ENCODE measurements at regions not wholly inside any gene's neighbourhood (a gene's known extent, or its start where the extent isn't known, plus 50 kb on each side); places are given as distances from the start of the nearest gene placed in this dataset.
"Not testable (repeated sequence)": the region's sequence is repeated elsewhere in the genome, so short reads cannot be mapped to it uniquely, and the experiment has no call there.

- not testable (repeated sequence) for FAIRE-seq; DNase-seq (ENCODE audit: insufficient read length)
Observed at GRCh38 chr1:234785922-234786321, 175.9 kb upstream of the IRF2BP2 start.

GRCh38 chr1:234785471-234785919, 175.5 kb upstream of the IRF2BP2 start:
- FAIRE-seq; DNase-seq (ENCODE audit: insufficient read length): not testable (repeated sequence)

GRCh38 chr1:234784108-234784507, 174.1 kb upstream of the IRF2BP2 start:
- FAIRE-seq: not testable (repeated sequence)

GRCh38 chr1:234782791-234783190, 172.8 kb upstream of the IRF2BP2 start:
- FAIRE-seq (no peak), DNase-seq (ENCODE audit: insufficient read length) (no peak)
- TF ChIP-seq POLR2AphosphoS5 (IDR thresholded peaks at IDR 0.05; ENCODE audit: low read depth, low read length) (no peak), POLR2A (IDR thresholded peaks at IDR 0.05; ENCODE audit: low read depth, low read length) (no peak), TAF1 (IDR thresholded peaks at IDR 0.05; ENCODE audit: borderline replicate concordance, low read depth, low read length) (no peak)

More at GRCh38 chr1:234784108-234784507, 174.1 kb upstream of the IRF2BP2 start:
- not testable (repeated sequence) for DNase-seq (ENCODE audit: insufficient read length)

GRCh38 chr1:234782105-234782751, 172.2 kb upstream of the IRF2BP2 start:
- FAIRE-seq: no peak

GRCh38 chr1:234781241-234782065, 171.5 kb upstream of the IRF2BP2 start:
- no peak for FAIRE-seq
- TF ChIP-seq TAF1 (IDR thresholded peaks at IDR 0.05; ENCODE audit: borderline replicate concordance, low read depth, low read length): 0 out of 2 replicates have a peak, but pooled peaks have one; percentile 22
- no peak for TF ChIP-seq POLR2A (IDR thresholded peaks at IDR 0.05; ENCODE audit: low read depth, low read length)
- no peak for TF ChIP-seq POLR2AphosphoS5 (IDR thresholded peaks at IDR 0.05; ENCODE audit: low read depth, low read length)
- no peak for DNase-seq (ENCODE audit: insufficient read length)

More at GRCh38 chr1:234782105-234782751, 172.2 kb upstream of the IRF2BP2 start:
- no peak for TF ChIP-seq POLR2AphosphoS5 (IDR thresholded peaks at IDR 0.05; ENCODE audit: low read depth, low read length)
- no peak for TF ChIP-seq POLR2A (IDR thresholded peaks at IDR 0.05; ENCODE audit: low read depth, low read length)
- TF ChIP-seq TAF1 (IDR thresholded peaks at IDR 0.05; ENCODE audit: borderline replicate concordance, low read depth, low read length): no peak
- no peak for DNase-seq (ENCODE audit: insufficient read length)

GRCh38 chr1:234780531-234781162, 170.7 kb upstream of the IRF2BP2 start:
- no peak for FAIRE-seq
- DNase-seq (ENCODE audit: insufficient read length): no peak
- TF ChIP-seq TAF1 (IDR thresholded peaks at IDR 0.05; ENCODE audit: borderline replicate concordance, low read depth, low read length) (no peak), POLR2A (IDR thresholded peaks at IDR 0.05; ENCODE audit: low read depth, low read length) (no peak), POLR2AphosphoS5 (IDR thresholded peaks at IDR 0.05; ENCODE audit: low read depth, low read length) (no peak)

GRCh38 chr1:234780112-234780511, 170.1 kb upstream of the IRF2BP2 start:
- TF ChIP-seq POLR2A (IDR thresholded peaks at IDR 0.05; ENCODE audit: low read depth, low read length) (no peak), TAF1 (IDR thresholded peaks at IDR 0.05; ENCODE audit: borderline replicate concordance, low read depth, low read length) (no peak), POLR2AphosphoS5 (IDR thresholded peaks at IDR 0.05; ENCODE audit: low read depth, low read length) (no peak)
- DNase-seq (ENCODE audit: insufficient read length) (no peak), FAIRE-seq (no peak)

- FAIRE-seq; DNase-seq (ENCODE audit: insufficient read length): not testable (repeated sequence)
Observed at GRCh38 chr1:234779600-234779999, 169.6 kb upstream of the IRF2BP2 start.

- FAIRE-seq (no peak), DNase-seq (ENCODE audit: insufficient read length) (no peak)
- TF ChIP-seq POLR2AphosphoS5 (IDR thresholded peaks at IDR 0.05; ENCODE audit: low read depth, low read length): no peak
- TF ChIP-seq POLR2A (IDR thresholded peaks at IDR 0.05; ENCODE audit: low read depth, low read length): no peak
- TF ChIP-seq TAF1 (IDR thresholded peaks at IDR 0.05; ENCODE audit: borderline replicate concordance, low read depth, low read length): no peak
Observed at GRCh38 chr1:234779160-234779538, 169.2 kb upstream of the IRF2BP2 start.

GRCh38 chr1:234778221-234779159, 168.5 kb upstream of the IRF2BP2 start:
- TF ChIP-seq TAF1 (IDR thresholded peaks at IDR 0.05; ENCODE audit: borderline replicate concordance, low read depth, low read length): no peak
- TF ChIP-seq POLR2A (IDR thresholded peaks at IDR 0.05; ENCODE audit: low read depth, low read length): no peak
- no peak for TF ChIP-seq POLR2AphosphoS5 (IDR thresholded peaks at IDR 0.05; ENCODE audit: low read depth, low read length)
- no peak for DNase-seq (ENCODE audit: insufficient read length)
- no peak for FAIRE-seq
